ENCODE measurements at regions not wholly inside any gene's neighbourhood (a gene's known extent, or its start where the extent isn't known, plus 50 kb on each side); places are given as distances from the start of the nearest gene placed in this dataset.

GRCh38 chr3:103730744-103731143 lies 1295.9 kb downstream of the ZPLD1 start:
- ATAC-seq = no peak
- intact Hi-C loops (cut with DNase I) = no loop called here
- no peak for DNase-seq (ENCODE audit: low spot score)

- no peak for ATAC-seq
- intact Hi-C loops (cut with DNase I) = no loop called here
- no peak for DNase-seq (ENCODE audit: low spot score)
These were observed 1318.2 kb downstream of the ZPLD1 start for GRCh38 chr3:103752986-103753385.

GRCh38 chr3:103767635-103768034 lies 1332.8 kb downstream of the ZPLD1 start:
- DNase-seq (ENCODE audit: low spot score) (no peak), ATAC-seq (no peak)
- intact Hi-C loops (cut with DNase I) = no loop called here

DNA sequence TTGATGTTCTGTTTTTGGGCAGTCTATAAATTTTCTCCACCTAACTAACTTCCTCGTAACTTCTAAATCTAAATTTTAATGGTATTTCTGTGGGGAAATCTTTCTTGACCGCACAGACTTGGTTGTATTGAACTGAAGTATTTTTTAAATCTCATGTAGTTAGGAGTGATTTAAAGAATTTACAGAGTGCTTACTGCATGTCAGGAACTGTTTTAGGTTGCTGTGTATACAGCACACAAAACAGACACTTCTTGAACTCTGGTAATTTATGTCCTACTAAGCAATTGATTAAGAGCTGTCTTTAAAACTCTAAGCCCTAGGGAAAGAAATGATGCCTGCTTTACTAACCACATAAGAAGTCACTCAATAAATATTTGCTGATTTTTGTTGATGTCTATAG lies 1350.2 kb downstream of the ZPLD1 start:
- DNase-seq (ENCODE audit: low spot score) (no peak), ATAC-seq (no peak)
- intact Hi-C loops (cut with DNase I) = no loop called here

- ATAC-seq = no peak
- intact Hi-C loops (cut with DNase I) = no loop called here
- no peak for DNase-seq (ENCODE audit: low spot score)
These were observed 1350.7 kb downstream of the ZPLD1 start for GRCh38 chr3:103785537-103785936.

DNA sequence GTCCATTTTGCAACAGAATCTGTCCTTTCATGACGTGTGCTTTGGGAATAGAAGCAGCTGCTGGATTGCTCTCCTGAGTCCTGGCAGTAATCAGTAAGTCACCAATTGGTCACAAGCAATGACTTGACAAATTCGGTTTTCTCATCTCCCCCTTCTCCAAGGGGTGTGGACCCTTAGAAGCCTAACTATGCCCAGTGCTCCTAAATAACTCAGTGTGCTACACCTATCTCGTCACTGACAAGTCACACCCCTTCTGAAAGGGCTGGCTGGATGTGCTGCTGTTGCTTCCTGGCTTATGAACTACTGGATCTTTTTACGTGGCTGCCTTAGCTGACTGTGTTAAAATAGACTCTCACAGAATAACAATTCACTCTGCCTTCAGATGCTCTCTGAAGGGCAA lies 1351.5 kb downstream of the ZPLD1 start:
- intact Hi-C loops (cut with DNase I) = no loop called here
- ATAC-seq (no peak), DNase-seq (ENCODE audit: low spot score) (no peak)

DNA sequence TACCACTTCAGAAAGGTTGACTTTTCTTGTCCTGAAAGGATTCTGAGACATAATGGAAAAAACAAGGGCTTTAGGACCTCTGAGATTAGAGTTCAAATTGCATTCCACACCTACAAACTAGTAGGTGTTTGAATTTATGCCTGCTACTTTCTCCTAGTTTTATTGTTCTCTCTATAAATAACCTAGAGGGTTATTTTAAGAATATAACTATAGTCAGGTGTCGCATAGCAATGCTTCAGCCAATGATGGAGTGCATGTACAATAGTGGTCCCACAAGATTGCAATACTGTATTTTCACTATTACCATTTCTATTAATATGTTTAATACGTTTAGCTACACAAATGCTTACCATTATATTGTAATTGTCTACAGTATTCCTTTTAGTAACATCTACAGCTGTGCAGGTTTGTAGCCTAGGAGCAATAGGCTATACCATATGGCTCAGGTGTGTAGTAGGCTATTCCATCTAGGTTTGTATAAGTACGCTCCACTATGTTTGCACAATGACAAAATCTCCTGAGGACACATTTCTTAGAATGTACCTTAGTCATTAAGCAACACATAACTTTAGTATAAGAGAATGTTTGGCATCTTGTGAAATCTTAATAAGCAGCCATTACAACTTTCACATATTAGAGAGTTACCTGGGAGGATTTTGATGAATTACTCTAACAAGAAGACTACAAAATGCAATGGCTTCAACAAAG lies 1352.5 kb downstream of the ZPLD1 start:
- intact Hi-C loops (cut with DNase I) = no loop called here
- DNase-seq (ENCODE audit: low spot score) (no peak), ATAC-seq (no peak)

DNA sequence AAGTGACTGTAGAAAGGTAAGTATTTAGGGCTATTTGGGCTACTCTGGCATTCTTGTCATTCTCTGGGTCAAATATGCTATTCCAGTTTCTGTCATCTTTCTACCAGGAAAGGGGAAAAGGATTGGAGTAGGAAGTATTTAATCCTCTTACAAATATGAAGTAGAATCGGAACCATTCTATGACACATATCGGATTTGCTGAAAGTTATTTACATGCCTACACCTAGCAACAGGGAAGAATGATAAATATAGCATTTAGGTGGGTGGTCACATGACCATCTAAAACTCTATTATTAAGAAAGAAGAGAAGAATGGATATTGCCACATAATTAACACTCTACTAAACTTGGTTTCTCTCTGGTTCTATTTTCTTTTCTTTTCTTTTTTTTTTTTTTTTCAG lies 1353.1 kb downstream of the ZPLD1 start:
- no peak for DNase-seq (ENCODE audit: low spot score)
- no peak for ATAC-seq
- intact Hi-C loops (cut with DNase I) = no loop called here

GRCh38 chr3:103791786-103792515 lies 1357.1 kb downstream of the ZPLD1 start:
- DNase-seq (ENCODE audit: low spot score) = no peak
- intact Hi-C loops (cut with DNase I) = no loop called here
- ATAC-seq = no peak

GRCh38 chr3:103794656-103795055 lies 1359.8 kb downstream of the ZPLD1 start:
- DNase-seq (ENCODE audit: low spot score) (no peak), ATAC-seq (no peak)
- intact Hi-C loops (cut with DNase I) = no loop called here

GRCh38 chr3:103796068-103796467 lies 1361.3 kb downstream of the ZPLD1 start:
- no peak for ATAC-seq
- DNase-seq (ENCODE audit: low spot score) = no peak
- intact Hi-C loops (cut with DNase I) = no loop called here

DNA sequence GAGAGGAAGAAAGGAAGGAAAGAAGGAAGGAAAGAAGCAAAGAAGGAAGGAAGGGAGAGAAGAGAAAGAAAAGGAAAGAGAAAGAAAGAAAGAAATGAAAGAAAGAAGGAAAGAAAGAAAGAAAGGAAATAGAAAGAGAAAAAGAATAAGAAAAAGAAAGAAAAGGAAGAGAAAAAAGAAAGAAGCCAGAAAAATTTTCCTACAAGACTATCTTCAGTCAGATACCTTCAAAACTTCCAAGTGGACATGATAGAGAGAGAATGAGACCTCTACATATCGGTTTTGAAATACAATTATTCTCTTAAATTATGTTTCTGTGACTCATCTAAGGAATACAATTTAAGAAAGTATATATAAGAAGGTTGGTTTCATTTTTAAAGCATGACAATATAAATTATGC lies 1369.0 kb downstream of the ZPLD1 start:
- DNase-seq (ENCODE audit: low spot score) (no peak), ATAC-seq (no peak)
- intact Hi-C loops (cut with DNase I) = no loop called here

GRCh38 chr3:103810167-103810566 lies 1375.4 kb downstream of the ZPLD1 start:
- ATAC-seq (no peak), DNase-seq (ENCODE audit: low spot score) (no peak)
- intact Hi-C loops (cut with DNase I) = no loop called here

GRCh38 chr3:103813955-103814354 lies 1379.1 kb downstream of the ZPLD1 start:
- DNase-seq (ENCODE audit: low spot score) = no peak
- ATAC-seq = no peak
- intact Hi-C loops (cut with DNase I) = no loop called here

DNA sequence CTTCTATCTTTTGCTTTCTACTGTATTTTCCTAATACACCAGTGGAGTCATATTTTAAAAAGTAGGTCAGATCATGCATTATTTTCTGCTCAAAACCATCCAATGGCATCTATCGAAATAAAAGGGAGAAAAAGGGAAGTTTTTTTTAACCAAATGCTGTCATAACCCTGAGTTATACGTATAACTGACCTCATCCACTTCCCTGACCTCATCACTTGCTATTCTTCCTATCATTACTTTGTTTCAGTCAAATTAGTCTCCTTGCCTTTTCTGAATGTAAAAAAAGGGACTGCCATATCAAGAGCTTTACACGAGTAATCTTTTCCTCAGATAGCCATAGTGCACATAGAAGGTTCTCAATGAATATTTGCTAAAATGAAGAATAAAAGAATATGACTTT lies 1383.6 kb downstream of the ZPLD1 start:
- ATAC-seq = no peak
- intact Hi-C loops (cut with DNase I) = no loop called here
- no peak for DNase-seq (ENCODE audit: low spot score)

DNA sequence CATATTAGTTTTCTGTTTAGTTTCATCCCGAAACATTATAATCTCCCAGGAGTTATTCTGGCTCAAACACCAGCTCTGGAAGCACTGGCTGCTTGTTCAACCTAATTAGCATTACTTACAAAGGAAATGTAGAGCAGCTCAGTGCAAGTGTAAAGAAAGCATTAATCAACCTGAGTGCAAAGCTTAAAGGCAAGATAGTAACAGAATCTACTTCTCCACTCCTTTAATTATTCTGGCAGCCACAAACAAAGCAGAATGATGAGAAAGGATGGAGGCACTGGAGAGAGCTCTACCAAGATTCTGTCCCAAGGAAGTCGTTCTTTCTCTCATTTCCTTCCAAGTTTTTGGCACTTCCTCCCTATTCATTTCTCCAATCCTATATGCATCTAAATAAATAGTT lies 1384.0 kb downstream of the ZPLD1 start:
- ATAC-seq (no peak), DNase-seq (ENCODE audit: low spot score) (no peak)
- intact Hi-C loops (cut with DNase I) = no loop called here

DNA sequence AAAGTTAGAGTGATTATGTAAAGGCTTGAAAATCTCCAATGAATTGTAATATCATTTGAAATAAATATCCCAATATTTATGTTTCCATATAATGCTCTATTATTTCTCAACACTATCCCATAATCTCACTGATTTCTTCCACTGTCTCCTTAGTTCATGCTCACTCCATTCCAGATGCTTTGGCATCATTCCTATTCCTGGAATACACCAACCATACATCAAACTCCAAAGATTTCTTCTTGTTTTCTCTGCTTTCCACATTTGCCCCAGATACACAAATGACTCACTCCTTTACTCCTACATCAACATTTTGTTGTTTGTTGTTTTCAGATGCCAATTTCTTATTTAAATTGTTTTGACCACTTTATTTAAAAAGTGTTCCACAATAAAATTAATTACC lies 1390.8 kb downstream of the ZPLD1 start:
- intact Hi-C loops (cut with DNase I) = no loop called here
- no peak for ATAC-seq
- no peak for DNase-seq (ENCODE audit: low spot score)

DNA sequence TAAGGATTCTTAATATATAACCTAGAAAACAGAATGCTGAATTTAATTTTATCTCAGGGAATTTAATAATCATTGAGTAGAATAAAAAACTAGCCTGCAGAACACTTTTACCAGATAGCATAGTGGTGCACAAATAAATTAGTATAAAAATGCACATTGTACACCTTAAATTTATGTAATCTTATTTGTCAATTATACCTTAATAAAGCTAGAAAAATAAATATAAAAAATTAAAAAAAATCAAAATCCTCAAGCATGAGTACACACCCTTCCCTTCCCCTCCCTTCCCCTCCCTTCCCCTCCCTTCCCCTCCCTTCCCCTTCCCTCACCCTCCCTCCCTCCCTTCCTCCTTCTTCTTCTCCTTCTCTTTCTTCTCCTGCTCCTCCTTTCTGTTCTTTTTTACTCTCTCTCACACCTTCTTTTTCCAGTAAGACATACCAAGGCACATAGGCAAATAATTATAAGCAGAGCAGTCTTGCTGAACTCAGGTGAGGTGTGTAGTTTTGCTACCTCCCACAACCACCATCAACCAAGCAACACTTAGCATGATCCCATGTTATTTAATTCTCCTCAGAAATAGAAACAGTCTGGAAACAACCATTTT lies 1395.0 kb downstream of the ZPLD1 start:
- intact Hi-C loops (cut with DNase I) = no loop called here
- ATAC-seq = no peak

DNA sequence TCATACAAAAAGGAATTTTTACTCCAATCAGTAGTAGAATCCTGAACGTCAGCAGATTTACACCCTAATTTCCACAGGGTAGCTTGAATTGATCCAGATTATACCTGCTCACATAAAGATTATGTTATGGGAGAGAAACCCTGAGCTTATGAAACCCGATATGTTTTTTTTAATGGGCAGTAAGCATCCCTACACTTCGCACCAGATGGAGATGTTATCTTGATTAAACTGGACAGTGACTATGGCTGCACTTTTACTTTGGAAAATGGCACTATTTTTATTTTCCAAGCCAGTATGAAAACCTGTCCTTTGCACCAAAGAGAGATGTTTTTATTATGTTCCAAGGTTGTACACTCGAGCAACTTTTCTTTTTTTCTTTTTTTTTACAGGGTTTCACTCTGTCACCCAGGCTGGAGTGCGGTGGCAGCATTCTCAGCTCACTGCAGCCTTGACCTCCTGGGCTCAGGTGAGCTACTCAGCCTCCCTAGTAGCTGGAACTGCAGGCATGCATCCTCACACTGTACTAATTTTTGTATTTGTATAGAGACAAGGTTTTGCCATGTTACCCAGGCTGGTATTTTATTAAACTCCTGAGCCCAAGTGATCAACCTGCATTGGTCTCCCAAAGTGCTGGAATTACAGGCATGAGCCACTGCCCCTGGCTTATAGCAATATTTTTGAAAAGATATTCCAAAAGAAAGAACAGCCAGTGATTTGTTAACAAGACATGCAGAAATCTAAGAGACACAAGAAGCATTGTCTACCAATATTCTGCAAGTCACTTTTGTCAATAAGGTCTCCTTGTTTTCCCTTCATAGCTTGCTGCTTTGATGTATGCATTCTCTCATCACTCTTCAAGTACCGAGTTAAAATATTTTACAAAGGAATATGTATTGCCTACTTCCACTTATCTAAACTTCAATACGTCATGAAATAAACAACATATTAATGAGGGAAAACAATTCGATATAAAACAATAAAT lies 1412.6 kb downstream of the ZPLD1 start:
- ATAC-seq (no peak), DNase-seq (ENCODE audit: low spot score) (no peak)
- intact Hi-C loops (cut with DNase I) = no loop called here

More for the DNA sequence above, 1395.0 kb downstream of the ZPLD1 start:
- DNase-seq (ENCODE audit: low spot score) = no peak
